CD4-positive, alpha-beta memory T cell (primary cell): ENCODE measurements at regions not wholly inside any gene's neighbourhood (a gene's known extent, or its start where the extent isn't known, plus 50 kb on each side); places are given as distances from the start of the nearest gene placed in this dataset.

Experiments used
- CTCF ChIA-PET: fragments of 350-600 bp; sonication (Branson Sonifier 250); formaldehyde crosslinking; loops from one replicate; lab custom pipeline; 2021; ENCODE audit warnings: inconsistent platforms; ENCODE audit not compliant: partially characterized antibody; lab: Charles Lee
- POLR2A ChIA-PET: fragments of 350-600 bp; sonication (Branson Sonifier 250); formaldehyde crosslinking; loops from one replicate; lab custom pipeline; 2021; ENCODE audit not compliant: partially characterized antibody; lab: Charles Lee
- DNase-seq, 5 donors: peaks; one replicate each; pipeline versions ENCODE4 v3.0.0 to v3.0.0-alpha.2; 2020 to 2022; ENCODE audit warnings: mixed read lengths in 1 of 5
- H3K27ac ChIP-seq: one replicate; pipeline ENCODE4 v1.7.0; 2013; ENCODE audit warnings: low read depth, low read length
- H3K27me3 ChIP-seq: 2 replicates; pipeline ENCODE4 v1.7.0; 2013; ENCODE audit warnings: mild to moderate bottlenecking, low read length, moderate library complexity; ENCODE audit not compliant: insufficient read depth
- H3K36me3 ChIP-seq: 2 replicates; pipeline ENCODE4 v1.7.0; 2013; ENCODE audit warnings: mild to moderate bottlenecking, low read length, moderate library complexity; ENCODE audit not compliant: insufficient read depth
- H3K4me1 ChIP-seq: 2 replicates; pipeline ENCODE4 v1.7.0; 2013; ENCODE audit warnings: mild to moderate bottlenecking, low read length, moderate library complexity; ENCODE audit not compliant: insufficient read depth
- H3K4me3 ChIP-seq, 2 donors: one replicate each; pipeline ENCODE4 v1.7.0; 2013; ENCODE audit warnings: low read length in 2 of 2, mild to moderate bottlenecking in 1 of 2
- H3K9me3 ChIP-seq, 2 donors: one replicate each; pipeline ENCODE4 v1.7.0; 2013; ENCODE audit warnings: low read length in 2 of 2, control low read depth in 1 of 2; ENCODE audit not compliant: control insufficient read depth in 1 of 2
- H3K27ac Mint-ChIP-seq, 7 donors: one replicate each; pipeline ENCODE4 v1.8.0; 2020 to 2021; ENCODE audit warnings: mixed read lengths in 7 of 7, mild to moderate bottlenecking in 6 of 7, inconsistent platforms in 3 of 7, moderate library complexity in 3 of 7
- H3K27me3 Mint-ChIP-seq, 2 donors: one replicate each; pipeline ENCODE4 v1.8.0; 2020 to 2021; ENCODE audit warnings: mixed read lengths in 2 of 2
- H3K36me3 Mint-ChIP-seq, 2 donors: one replicate each; pipeline ENCODE4 v1.8.0; 2020 to 2021; ENCODE audit warnings: mixed read lengths in 2 of 2, inconsistent platforms in 1 of 2, mild to moderate bottlenecking in 1 of 2
- H3K4me1 Mint-ChIP-seq, 4 donors: one replicate each; pipeline ENCODE4 v1.8.0; 2020 to 2021; ENCODE audit warnings: mixed read lengths in 4 of 4, mild to moderate bottlenecking in 1 of 4
- H3K4me3 Mint-ChIP-seq, 8 donors: one replicate each; pipeline ENCODE4 v1.8.0; 2020 to 2021; ENCODE audit warnings: mixed read lengths in 8 of 8, mild to moderate bottlenecking in 7 of 8, moderate library complexity in 6 of 8, inconsistent platforms in 3 of 8
- H3K9me3 Mint-ChIP-seq, 8 donors: one replicate each; pipeline ENCODE4 v1.8.0; 2020 to 2021; ENCODE audit warnings: mixed read lengths in 8 of 8, mild to moderate bottlenecking in 5 of 8, inconsistent platforms in 3 of 8, moderate library complexity in 1 of 8
- intact Hi-C: fragments of 100-400 bp; cut with micrococcal nuclease; formaldehyde crosslinking; loops from one replicate; pipeline ENCODE4 v1.15.1; 2023

DNA sequence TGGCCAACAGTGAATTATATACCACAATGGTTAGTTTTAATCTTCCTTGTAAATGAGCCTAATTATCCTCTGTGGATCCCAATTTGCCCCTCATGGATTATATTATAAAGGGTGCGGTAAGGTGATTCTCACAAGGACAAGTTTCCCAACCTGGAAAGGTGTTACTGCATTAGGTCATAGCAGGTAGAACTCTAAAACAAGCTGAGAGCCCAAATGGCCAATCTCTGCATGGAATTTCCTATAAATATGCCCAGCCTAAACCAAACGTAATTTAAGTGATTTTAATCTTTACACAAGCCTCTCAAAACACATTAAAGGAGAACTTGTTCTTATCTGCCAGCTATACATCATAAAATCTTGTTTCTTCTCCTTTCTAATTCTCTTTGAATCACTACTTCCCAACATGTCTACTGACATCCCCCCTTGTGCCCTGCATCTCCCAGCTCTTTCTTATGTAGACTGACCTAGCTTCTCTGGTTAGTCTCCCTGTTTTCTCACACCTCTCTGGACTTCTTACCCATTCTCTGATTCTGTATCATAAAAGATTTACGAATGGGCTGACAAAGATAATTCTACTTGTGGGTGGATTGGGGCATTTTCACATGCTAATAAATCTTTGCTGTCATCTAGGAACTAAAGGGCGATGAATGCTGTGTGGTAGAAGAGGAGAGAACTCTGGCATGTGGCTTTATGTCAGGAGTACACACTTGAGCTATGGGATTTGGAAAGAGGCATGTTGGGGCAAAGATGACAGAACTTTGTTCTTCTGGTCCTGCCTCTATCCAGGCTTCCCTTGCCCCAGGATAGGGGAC lies 94.3 kb upstream of the PGRMC2 start:
- Mint-ChIP-seq H3K36me3 (no peaks in the 10 kb centered on the region), H3K27ac (peak overlapping the region in 1 of 7 donors; percentile 25), H3K4me3 (no peak overlapping the region), H3K27me3 (no peaks in the 10 kb centered on the region), H3K9me3 (peaks cover 0 to 10% (median 3%) of the 10 kb centered on the region in 8 donors), H3K4me1 (peaks cover 0 to 5% (median 0%) of the 10 kb centered on the region in 4 donors)
- no peaks in the 10 kb centered on the region for H3K27me3 ChIP-seq
- no peak overlapping the region for H3K27ac ChIP-seq
- H3K4me1 ChIP-seq: no peaks in the 10 kb centered on the region
- ChIA-PET CTCF (no interaction called here), POLR2A (no interaction called here)
- intact Hi-C loops: no loop called here
- H3K36me3 ChIP-seq: no peaks in the 10 kb centered on the region
- H3K9me3 ChIP-seq: no peaks in the 10 kb centered on the region
- no peak for DNase-seq
- H3K4me3 ChIP-seq: no peak overlapping the region

DNA sequence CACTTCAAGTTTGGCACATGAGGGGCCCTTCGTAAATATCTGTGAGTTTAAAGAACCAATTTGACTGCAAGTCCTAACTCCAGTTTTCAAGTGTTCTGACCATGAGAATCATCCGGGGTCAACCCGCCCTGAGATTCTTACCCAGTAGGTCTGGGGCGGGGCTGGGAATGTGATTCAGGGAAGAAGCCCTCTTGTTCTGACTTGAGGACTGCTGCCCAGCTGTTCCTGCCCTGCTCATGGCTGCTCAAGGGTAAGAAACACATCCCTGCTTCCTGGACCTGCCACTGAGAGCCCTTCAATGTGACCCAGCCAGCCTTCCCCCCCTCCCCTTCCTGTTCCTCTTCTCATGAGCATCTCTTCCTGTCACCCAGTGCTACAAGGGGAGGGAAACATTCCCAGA lies 92.7 kb upstream of the PGRMC2 start:
- intact Hi-C loops: no loop called here
- Histone ChIP-seq H3K27me3 (no peaks in the 10 kb centered on the region), H3K4me3 (no peak overlapping the region), H3K9me3 (no peaks in the 10 kb centered on the region), H3K4me1 (no peaks in the 10 kb centered on the region), H3K36me3 (no peaks in the 10 kb centered on the region), H3K27ac (no peak overlapping the region)
- no peak overlapping the region for H3K4me3 Mint-ChIP-seq
- peaks cover 2 to 19% (median 6%) of the 10 kb centered on the region in 8 donors for H3K9me3 Mint-ChIP-seq
- DNase-seq: no peak
- POLR2A ChIA-PET: no interaction called here
- H3K27ac Mint-ChIP-seq: no peak overlapping the region
- peaks cover 1 to 4% of the 10 kb centered on the region in 2 donors for H3K36me3 Mint-ChIP-seq
- H3K27me3 Mint-ChIP-seq: no peaks in the 10 kb centered on the region
- CTCF ChIA-PET: interaction anchor here (1.7 kb wide), 1 partner anchor 10 kb away, joined by 4 read pairs; no protein-coding TSS in a partner anchor
- H3K4me1 Mint-ChIP-seq: peaks cover 0 to 5% (median 0%) of the 10 kb centered on the region in 4 donors

DNA sequence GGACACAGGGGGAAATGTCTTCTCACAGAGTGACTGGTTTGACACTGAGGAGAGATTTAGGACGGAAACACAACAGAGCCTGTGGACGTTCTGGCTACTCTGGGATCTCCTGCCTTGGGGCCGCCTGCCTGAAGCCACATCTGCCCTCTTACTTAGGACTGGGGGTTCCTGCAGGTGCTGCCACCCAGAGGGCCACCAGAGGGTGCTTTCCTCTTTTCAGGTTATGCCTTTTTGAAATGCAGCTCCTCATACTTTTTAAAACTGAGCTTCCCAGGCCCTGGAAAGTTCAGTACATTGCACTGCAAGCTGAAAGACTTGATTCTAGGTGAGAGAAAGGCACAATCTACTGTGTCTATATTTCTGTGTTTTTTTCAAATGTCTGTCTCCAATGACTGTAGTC lies 92.2 kb upstream of the PGRMC2 start:
- H3K27me3 Mint-ChIP-seq: no peaks in the 10 kb centered on the region
- H3K27ac Mint-ChIP-seq: no peak overlapping the region
- H3K9me3 Mint-ChIP-seq: peaks cover 2 to 19% (median 6%) of the 10 kb centered on the region in 8 donors
- Histone ChIP-seq H3K9me3 (no peaks in the 10 kb centered on the region), H3K27ac (no peak overlapping the region), H3K4me3 (no peak overlapping the region), H3K36me3 (no peaks in the 10 kb centered on the region), H3K4me1 (no peaks in the 10 kb centered on the region), H3K27me3 (no peaks in the 10 kb centered on the region)
- intact Hi-C loops: no loop called here
- H3K36me3 Mint-ChIP-seq: peaks cover 1 to 4% of the 10 kb centered on the region in 2 donors
- H3K4me1 Mint-ChIP-seq: peaks cover 0 to 5% (median 0%) of the 10 kb centered on the region in 4 donors
- CTCF ChIA-PET: interaction anchor here (1.7 kb wide), 1 partner anchor 11 kb away, joined by 4 read pairs; no protein-coding TSS in a partner anchor
- H3K4me3 Mint-ChIP-seq: no peak overlapping the region
- no peak for DNase-seq
- POLR2A ChIA-PET: no interaction called here

DNA sequence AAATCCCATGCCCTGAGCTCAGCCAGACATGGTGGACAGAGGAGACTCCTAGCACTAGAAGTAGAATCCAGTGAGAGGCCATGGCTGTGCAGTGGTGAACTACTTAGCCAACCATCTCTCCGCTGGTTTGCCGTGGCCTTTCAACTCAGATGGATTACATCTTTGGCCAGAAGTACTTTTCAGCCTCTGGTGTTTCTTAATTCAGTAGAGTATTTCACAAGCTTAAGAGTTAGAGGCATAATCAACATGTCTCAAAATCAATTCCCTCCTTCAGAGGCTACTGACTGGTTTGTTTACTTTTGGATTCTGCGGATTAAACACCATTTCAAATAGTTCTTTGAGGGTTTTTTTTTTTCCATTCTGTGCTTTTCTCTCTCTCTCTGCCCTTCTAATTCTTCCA lies 91.1 kb upstream of the PGRMC2 start:
- no peak overlapping the region for H3K4me3 ChIP-seq
- H3K36me3 Mint-ChIP-seq: peaks cover 1 to 4% of the 10 kb centered on the region in 2 donors
- no peak overlapping the region for H3K27ac ChIP-seq
- H3K4me1 Mint-ChIP-seq: peaks cover 0 to 5% (median 0%) of the 10 kb centered on the region in 4 donors
- H3K27me3 ChIP-seq: no peaks in the 10 kb centered on the region
- intact Hi-C loops: no loop called here
- POLR2A ChIA-PET: no interaction called here
- H3K4me1 ChIP-seq: no peaks in the 10 kb centered on the region
- H3K27me3 Mint-ChIP-seq: no peaks in the 10 kb centered on the region
- CTCF ChIA-PET: no interaction called here
- H3K27ac Mint-ChIP-seq: no peak overlapping the region
- H3K9me3 ChIP-seq: no peaks in the 10 kb centered on the region
- H3K36me3 ChIP-seq: no peaks in the 10 kb centered on the region
- no peak overlapping the region for H3K4me3 Mint-ChIP-seq
- peaks cover 2 to 19% (median 6%) of the 10 kb centered on the region in 8 donors for H3K9me3 Mint-ChIP-seq
- no peak for DNase-seq

DNA sequence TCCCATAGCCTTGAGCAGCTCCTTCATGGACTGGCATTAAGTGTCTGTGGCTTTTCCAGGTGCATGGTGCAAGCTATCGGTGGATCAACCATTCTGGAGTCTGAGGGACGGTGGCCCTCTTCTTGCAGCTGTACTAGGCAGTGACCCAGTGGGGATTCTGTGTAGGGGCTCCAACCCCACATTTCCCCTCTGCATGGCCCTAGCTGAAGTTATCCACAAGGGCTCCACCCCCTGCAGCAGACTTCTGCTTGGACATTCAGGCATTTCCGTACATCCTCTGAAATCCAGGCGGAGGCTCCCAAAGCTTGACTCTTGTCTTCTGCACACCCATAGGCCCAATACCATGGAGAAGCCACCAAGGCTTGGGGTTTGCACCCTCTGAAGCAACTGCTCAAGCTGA lies 89.3 kb upstream of the PGRMC2 start:
- no peak for DNase-seq
- Mint-ChIP-seq H3K36me3 (peaks cover 1 to 4% of the 10 kb centered on the region in 2 donors), H3K4me3 (no peak overlapping the region), H3K27ac (no peak overlapping the region), H3K4me1 (peaks cover 0 to 5% (median 0%) of the 10 kb centered on the region in 4 donors), H3K9me3 (peaks cover 2 to 19% (median 6%) of the 10 kb centered on the region in 8 donors), H3K27me3 (no peaks in the 10 kb centered on the region)
- ChIA-PET CTCF (no interaction called here), POLR2A (no interaction called here)
- H3K27ac ChIP-seq: no peak overlapping the region
- no peaks in the 10 kb centered on the region for H3K4me1 ChIP-seq
- no peaks in the 10 kb centered on the region for H3K36me3 ChIP-seq
- no peaks in the 10 kb centered on the region for H3K9me3 ChIP-seq
- no peaks in the 10 kb centered on the region for H3K27me3 ChIP-seq
- intact Hi-C loops: no loop called here
- no peak overlapping the region for H3K4me3 ChIP-seq

DNA sequence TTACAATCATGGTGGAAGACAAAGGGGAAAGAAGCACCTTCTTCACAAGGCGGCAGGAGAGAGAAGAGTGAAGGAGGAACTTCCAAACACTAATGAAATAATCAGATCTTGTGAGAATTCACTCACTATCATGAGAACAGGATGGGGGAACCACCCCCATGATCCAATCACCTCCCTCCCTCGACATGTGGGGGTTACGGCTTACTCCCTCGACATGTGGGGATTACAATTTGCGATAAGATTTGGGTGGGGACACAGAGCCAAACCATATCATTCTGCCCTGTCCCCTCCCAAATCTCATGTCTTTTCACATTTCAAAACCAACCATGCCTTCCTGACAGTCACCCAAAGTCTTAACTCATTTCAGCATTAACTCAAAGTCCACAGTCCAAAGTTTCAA lies 88.7 kb upstream of the PGRMC2 start:
- Histone ChIP-seq H3K27ac (no peak overlapping the region), H3K4me3 (no peak overlapping the region), H3K27me3 (no peaks in the 10 kb centered on the region), H3K36me3 (no peaks in the 10 kb centered on the region), H3K9me3 (no peaks in the 10 kb centered on the region), H3K4me1 (no peaks in the 10 kb centered on the region)
- H3K27ac Mint-ChIP-seq: no peak overlapping the region
- intact Hi-C loops: no loop called here
- no peak for DNase-seq
- no peaks in the 10 kb centered on the region for H3K27me3 Mint-ChIP-seq
- ChIA-PET POLR2A (no interaction called here), CTCF (no interaction called here)
- peaks cover 1 to 4% of the 10 kb centered on the region in 2 donors for H3K36me3 Mint-ChIP-seq
- H3K4me1 Mint-ChIP-seq: peaks cover 0 to 5% (median 0%) of the 10 kb centered on the region in 4 donors
- no peak overlapping the region for H3K4me3 Mint-ChIP-seq
- peaks cover 2 to 19% (median 6%) of the 10 kb centered on the region in 8 donors for H3K9me3 Mint-ChIP-seq

DNA sequence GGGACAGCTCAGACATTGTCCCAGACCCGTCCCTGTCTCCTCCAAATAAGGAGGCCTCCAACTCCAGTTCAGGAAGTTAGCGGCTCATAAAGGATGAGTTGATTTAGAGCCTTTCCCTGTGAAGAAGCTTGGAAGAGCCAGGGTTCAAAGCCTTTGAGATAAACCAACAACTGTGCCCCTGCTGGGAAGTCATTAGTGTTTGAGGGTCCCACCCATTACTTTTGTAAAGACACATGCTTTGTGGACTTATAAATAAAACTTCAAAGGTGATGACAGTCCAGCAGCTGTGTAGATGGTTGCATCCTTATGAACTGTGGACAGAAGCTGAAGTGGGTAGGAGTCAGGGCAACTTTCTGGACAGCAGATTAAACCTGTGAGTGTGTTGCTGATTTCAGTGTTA lies 86.0 kb upstream of the PGRMC2 start:
- ChIA-PET POLR2A (no interaction called here), CTCF (no interaction called here)
- DNase-seq: no peak
- Mint-ChIP-seq H3K36me3 (peaks cover 1 to 4% of the 10 kb centered on the region in 2 donors), H3K4me3 (no peak overlapping the region), H3K4me1 (no peaks in the 10 kb centered on the region), H3K27ac (no peak overlapping the region), H3K9me3 (peaks cover 2 to 23% (median 7%) of the 10 kb centered on the region in 8 donors), H3K27me3 (no peaks in the 10 kb centered on the region)
- Histone ChIP-seq H3K27ac (no peak overlapping the region), H3K9me3 (no peaks in the 10 kb centered on the region), H3K27me3 (no peaks in the 10 kb centered on the region), H3K36me3 (no peaks in the 10 kb centered on the region), H3K4me3 (no peak overlapping the region), H3K4me1 (no peaks in the 10 kb centered on the region)
- intact Hi-C loops: no loop called here
